ENCODE measurements at regions not wholly inside any gene's neighbourhood (a gene's known extent, or its start where the extent isn't known, plus 50 kb on each side); places are given as distances from the start of the nearest gene placed in this dataset.

- Histone ChIP-seq H3K4ac (replicated peaks; ENCODE audit: insufficient read length, low read depth, low read length) (no peak overlapping the region), H3K79me2 (ENCODE audit: control insufficient read depth in 1 of 2, insufficient read depth in 2 of 2, low read length in 2 of 2) (no peaks in the 10 kb centered on the region), H2AFZ (ENCODE audit: low read length) (no peak overlapping the region), H2BK15ac (ENCODE audit: low read length) (no peak overlapping the region), H3K4me1 (replicated peaks in 1 of 4; ENCODE audit: control insufficient read depth in 3 of 4, insufficient read depth in 4 of 4, low read length in 3 of 4) (no peaks in the 10 kb centered on the region), H3K27ac (ENCODE audit: low read depth, low read length) (no peak overlapping the region), H4K20me1 (replicated peaks in 1 of 2; ENCODE audit: control insufficient read depth in 1 of 2, insufficient read depth in 2 of 2, low read length in 2 of 2) (no peaks in the 10 kb centered on the region), H3K14ac (ENCODE audit: insufficient read length) (no peak overlapping the region), H3K36me3 (ENCODE audit: control insufficient read depth in 2 of 4, insufficient read depth in 4 of 4, low read length in 3 of 4) (no peaks in the 10 kb centered on the region), H4K91ac (replicated peaks; ENCODE audit: insufficient read length, low read length) (no peak overlapping the region), H2BK20ac (ENCODE audit: low read length) (no peak overlapping the region), H3K27me3 (replicated peaks in 1 of 4; ENCODE audit: control insufficient read depth in 3 of 4, extremely low read depth in 1 of 4, insufficient read depth in 3 of 4, low read length in 3 of 4) (no peaks in the 10 kb centered on the region), H3K9me3 (ENCODE audit: insufficient read depth in 2 of 2, low read depth in 1 of 2, low read length in 1 of 2) (no peaks in the 10 kb centered on the region), H3K79me1 (ENCODE audit: low read depth, low read length) (no peaks in the 10 kb centered on the region), H2BK120ac (replicated peaks; ENCODE audit: low read depth, low read length) (no peak overlapping the region), H2BK12ac (ENCODE audit: low read depth, low read length) (no peak overlapping the region), H3K18ac (ENCODE audit: extremely low read depth, low read length) (no peak overlapping the region), H4K8ac (ENCODE audit: extremely low read depth, insufficient read depth, low read length) (no peak overlapping the region), H3K4me3 (ENCODE audit: extremely low read depth in 1 of 4, insufficient read depth in 2 of 4, low read depth in 3 of 4, low read length in 4 of 4) (no peak overlapping the region), H3K4me2 (ENCODE audit: insufficient read depth in 1 of 2, low read depth in 2 of 2, low read length in 2 of 2) (no peak overlapping the region), H3K23me2 (ENCODE audit: low read depth, low read length) (no peaks in the 10 kb centered on the region), H3K23ac (ENCODE audit: insufficient read length) (no peak overlapping the region), H2BK5ac (ENCODE audit: low read depth, low read length) (no peak overlapping the region), H2AK5ac (ENCODE audit: low read depth, low read length) (no peak overlapping the region), H3K56ac (replicated peaks; ENCODE audit: insufficient read length, low read depth, low read length) (no peak overlapping the region), H3K9ac (replicated peaks in 1 of 4; ENCODE audit: extremely low read depth in 1 of 4, low read depth in 3 of 4, low read length in 3 of 4) (no peak overlapping the region), H4K5ac (ENCODE audit: insufficient read length, low read depth, low read length) (no peak overlapping the region)
- no peak for TF ChIP-seq KDM5A (IDR thresholded peaks at IDR 0.05; ENCODE audit: low read length)
- no peak for FAIRE-seq
- DNase-seq (ENCODE audit: low read depth in 1 of 2, low spot score in 2 of 2) = no peak
- ChIA-PET CTCF (ENCODE audit: partially characterized antibody) (interaction anchor here (1.1 kb wide), 1 partner anchor 11 kb away, joined by 5 read pairs; no protein-coding TSS in a partner anchor), POLR2A (ENCODE audit: partially characterized antibody) (no interaction called here)
- 89% methylated on average over 3 of the region's 3 CpGs; no CpG with 5 or more reads in 1 of the 2 experiments for WGBS, 2 experiments (ENCODE audit: extremely low coverage in 1 of 2, insufficient coverage in 1 of 2, insufficient read length in 1 of 2, insufficient replicate concordance in 2 of 2, low coverage in 1 of 2, low lambda C conversion rate in 2 of 2, missing lambda C conversion rate in 1 of 2)
Measured at GRCh38 chr3:41138146-41138545, 61.2 kb upstream of the CTNNB1 start.
